GM19463 (cell line): ENCODE measurements at regions not wholly inside any gene's neighbourhood (a gene's known extent, or its start where the extent isn't known, plus 50 kb on each side); places are given as distances from the start of the nearest gene placed in this dataset.

Source experiments
- ATAC-seq: cut with Tn5 transposase; IDR thresholded peaks from one replicate; pipeline ENCODE4 v1.9.1; 2021; ENCODE audit warnings: mild to moderate bottlenecking, moderate library complexity; ENCODE audit not compliant: unreplicated experiment

- ATAC-seq = no peak
Observed at GRCh38 chr3:66133050-66133757, 87.6 kb upstream of the SLC25A26 start.

DNA sequence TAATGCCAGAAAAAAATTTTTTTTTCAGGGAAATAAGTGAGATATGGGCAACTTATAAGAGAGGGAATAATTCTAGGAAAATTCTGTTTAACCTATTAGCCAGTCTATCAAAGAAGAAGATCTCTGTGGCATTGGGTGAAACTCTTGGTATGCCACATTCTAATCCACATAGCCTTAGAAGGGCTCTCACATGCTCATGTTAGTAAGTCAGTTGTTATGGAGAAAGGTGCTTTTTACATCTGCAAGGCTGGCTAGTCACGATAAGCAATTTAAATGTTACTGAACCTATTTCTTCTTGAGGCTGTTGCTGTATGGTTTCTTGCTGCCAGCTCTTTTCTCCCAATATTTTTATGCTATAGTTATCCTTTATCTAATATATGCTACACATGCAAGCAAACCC, 89.9 kb upstream of the MAGI1 start:
- ATAC-seq = no peak

DNA sequence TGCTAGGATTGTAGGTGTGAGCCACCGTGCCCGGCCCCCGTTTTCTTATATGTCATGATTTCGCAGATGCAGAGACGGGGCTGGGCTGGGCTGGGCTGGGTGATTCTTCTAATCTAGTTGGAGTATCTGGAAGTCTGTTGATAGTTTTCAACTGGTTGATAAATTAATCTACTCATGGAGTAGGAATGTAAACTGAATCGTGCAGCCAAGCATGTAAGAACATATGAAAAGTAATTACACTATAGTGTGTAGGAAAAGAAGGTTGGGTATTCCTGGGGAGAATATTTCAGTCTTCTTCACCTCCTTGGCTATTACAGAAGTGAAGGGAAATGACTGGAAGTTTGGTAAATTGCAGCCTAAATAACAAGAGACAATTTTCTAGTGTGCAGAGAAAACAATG, 82.6 kb upstream of the MAGI1 start:
- no peak for ATAC-seq

GRCh38 chr3:66115858-66116654, 77.3 kb upstream of the MAGI1 start:
- no peak for ATAC-seq

GRCh38 chr3:66113542-66113941, 74.8 kb upstream of the MAGI1 start:
- ATAC-seq = no peak

DNA sequence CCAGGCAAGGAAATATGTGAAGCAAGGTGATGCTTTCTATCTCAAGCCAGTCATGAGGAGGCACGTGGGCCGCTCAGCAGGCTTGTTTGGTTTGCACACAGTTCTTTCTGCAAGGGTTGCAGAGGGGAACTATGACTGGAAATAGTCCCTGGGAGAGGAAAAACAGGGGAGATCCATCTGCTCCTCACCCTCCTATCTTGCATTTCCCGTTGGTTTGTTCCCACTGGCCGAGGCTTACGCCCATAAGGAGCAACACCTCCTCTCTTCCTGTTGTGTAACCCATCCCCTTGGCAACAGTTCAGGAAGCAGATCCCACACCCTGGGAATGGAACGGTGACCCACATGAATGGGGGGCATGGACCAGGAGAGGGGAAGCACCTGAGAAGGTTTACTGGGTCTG, 72.1 kb upstream of the MAGI1 start:
- ATAC-seq = no peak

- ATAC-seq = no peak
Observed at GRCh38 chr3:66107855-66108254, 69.1 kb upstream of the MAGI1 start.

- ATAC-seq = no peak
Observed at GRCh38 chr3:66106788-66107187, 68.1 kb upstream of the MAGI1 start.

GRCh38 chr3:66104535-66104934, 65.8 kb upstream of the MAGI1 start:
- no peak for ATAC-seq

GRCh38 chr3:66103729-66104128, 65.0 kb upstream of the MAGI1 start:
- ATAC-seq = no peak

GRCh38 chr3:66101901-66102300, 63.2 kb upstream of the MAGI1 start:
- ATAC-seq = no peak

- no peak for ATAC-seq
Observed at GRCh38 chr3:66099541-66100065, 60.9 kb upstream of the MAGI1 start.

GRCh38 chr3:66098436-66098835, 59.7 kb upstream of the MAGI1 start:
- no peak for ATAC-seq

- ATAC-seq = no peak
Observed at GRCh38 chr3:66097647-66098046, 58.9 kb upstream of the MAGI1 start.

DNA sequence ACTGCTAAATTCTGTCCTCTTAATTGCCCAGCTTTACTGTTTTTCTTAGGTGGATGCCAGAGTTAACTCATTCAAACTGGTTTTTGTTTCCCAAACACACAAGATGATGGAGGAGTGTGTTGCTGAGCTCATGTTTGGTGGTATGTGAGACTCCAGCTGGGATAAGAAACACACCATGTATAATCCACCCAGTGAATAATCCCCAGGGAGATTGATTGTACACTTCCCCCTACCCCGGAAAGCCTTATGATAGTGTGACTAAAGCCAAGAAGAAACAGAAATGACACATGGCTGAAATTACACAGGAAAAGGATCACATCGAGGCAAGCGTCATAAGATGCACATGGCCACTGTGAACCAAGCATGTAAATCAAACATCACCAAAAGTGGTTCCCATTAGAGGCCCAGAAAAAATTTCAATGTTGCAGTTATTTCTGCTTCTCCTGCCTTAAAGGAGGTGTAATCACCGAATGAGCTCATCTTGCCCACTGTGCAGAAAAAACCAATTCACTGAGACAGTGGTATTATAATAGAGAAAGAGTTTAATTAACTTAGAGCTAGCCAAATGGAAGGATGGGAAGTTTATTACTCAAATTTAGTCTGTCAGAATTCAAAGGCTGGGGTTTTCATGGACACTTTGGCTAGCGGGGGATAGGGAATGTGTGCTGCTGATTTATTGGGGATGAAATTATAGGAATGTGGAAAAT, 56.7 kb upstream of the MAGI1 start:
- no peak for ATAC-seq

GRCh38 chr3:66093981-66094380, 55.3 kb upstream of the MAGI1 start:
- ATAC-seq = no peak

- ATAC-seq = no peak
Observed at GRCh38 chr3:66092175-66092995, 53.7 kb upstream of the MAGI1 start.
